GM12873 (cell line): ENCODE measurements at regions not wholly inside any gene's neighbourhood (a gene's known extent, or its start where the extent isn't known, plus 50 kb on each side); places are given as distances from the start of the nearest gene placed in this dataset.

Experiments used
- TF ChIP-seq, protein P1 (sequence below): IDR thresholded peaks from 2 replicates; pipeline ENCODE4 v1.5.1; 2012; ENCODE audit warnings: low read depth, mild to moderate bottlenecking, moderate library complexity, low read length, control low read depth; ENCODE audit not compliant: insufficient read depth; ENCODE audit errors: missing control alignments

DNA sequence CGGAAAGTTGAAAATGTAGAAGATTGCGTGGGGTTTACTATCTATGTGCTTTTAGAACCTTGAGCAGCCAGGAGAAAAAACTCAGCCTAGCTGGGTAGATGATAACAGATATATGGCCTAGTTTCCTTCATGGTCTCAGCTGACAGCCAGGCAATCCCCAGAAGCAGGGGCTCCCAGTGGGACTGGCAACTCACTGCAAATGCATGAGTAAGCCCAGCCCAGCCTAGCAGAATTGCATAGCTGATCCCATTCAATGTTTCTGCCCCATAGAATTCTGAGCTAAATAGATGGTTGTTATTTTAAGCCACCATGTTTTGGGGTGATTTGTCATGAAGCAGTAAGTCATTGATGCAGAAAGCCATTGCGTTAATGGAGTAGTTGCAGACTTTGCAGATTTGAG lies 108.5 kb downstream of the ERCC5 start:
- TF ChIP-seq, protein P1, sequence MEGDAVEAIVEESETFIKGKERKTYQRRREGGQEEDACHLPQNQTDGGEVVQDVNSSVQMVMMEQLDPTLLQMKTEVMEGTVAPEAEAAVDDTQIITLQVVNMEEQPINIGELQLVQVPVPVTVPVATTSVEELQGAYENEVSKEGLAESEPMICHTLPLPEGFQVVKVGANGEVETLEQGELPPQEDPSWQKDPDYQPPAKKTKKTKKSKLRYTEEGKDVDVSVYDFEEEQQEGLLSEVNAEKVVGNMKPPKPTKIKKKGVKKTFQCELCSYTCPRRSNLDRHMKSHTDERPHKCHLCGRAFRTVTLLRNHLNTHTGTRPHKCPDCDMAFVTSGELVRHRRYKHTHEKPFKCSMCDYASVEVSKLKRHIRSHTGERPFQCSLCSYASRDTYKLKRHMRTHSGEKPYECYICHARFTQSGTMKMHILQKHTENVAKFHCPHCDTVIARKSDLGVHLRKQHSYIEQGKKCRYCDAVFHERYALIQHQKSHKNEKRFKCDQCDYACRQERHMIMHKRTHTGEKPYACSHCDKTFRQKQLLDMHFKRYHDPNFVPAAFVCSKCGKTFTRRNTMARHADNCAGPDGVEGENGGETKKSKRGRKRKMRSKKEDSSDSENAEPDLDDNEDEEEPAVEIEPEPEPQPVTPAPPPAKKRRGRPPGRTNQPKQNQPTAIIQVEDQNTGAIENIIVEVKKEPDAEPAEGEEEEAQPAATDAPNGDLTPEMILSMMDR: no peak

DNA sequence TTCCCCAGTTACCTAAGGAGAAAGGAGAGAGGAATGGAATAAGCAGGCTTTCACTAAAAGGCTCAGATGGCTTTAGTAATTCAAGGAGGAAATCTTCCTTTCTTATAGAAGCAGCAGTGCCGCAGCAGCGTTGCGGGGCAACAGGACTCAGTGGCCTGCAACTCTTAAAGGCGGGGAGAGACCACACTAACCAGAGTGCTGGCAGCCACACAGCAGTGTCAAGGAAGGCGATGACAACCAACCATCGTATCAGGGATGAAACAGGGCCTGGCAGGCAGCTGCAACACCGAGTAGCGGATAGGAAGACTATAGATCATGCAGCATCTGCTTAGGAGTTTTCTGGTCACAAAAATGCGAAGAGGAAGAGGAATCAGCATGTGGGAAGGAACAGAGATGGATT lies 106.0 kb downstream of the ERCC5 start:
- TF ChIP-seq, protein P1: no peak

DNA sequence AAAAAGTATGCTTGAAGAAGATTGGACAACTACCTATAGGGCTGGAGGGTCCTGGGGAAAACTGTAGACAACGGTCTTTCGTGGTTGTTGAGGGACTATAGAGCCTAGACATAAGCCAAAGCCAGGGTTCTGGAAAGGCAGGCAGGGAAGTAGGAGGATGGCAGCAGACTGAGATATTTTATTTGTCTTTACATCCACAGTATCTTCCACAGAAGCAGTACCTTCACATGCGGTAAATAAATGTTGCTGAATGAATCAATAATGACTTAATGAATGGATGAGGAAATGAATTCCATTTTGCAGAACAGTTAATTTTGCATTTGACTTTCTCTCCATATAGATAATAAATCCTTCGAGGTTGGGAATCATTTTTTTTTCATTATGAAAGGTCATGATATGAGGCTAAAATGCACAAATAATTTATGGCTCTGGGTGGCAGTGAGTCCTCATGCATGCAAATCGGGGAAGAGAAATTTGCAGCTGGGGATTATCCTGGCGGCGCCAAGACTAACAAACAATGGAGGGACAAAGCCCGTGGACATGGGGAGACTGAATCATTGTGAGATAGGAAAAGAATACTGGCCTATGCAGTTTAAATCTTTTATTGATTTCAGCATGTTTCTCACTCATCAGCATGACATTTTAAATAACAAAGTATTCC lies 102.0 kb downstream of the ERCC5 start:
- TF ChIP-seq, protein P1: no peak

DNA sequence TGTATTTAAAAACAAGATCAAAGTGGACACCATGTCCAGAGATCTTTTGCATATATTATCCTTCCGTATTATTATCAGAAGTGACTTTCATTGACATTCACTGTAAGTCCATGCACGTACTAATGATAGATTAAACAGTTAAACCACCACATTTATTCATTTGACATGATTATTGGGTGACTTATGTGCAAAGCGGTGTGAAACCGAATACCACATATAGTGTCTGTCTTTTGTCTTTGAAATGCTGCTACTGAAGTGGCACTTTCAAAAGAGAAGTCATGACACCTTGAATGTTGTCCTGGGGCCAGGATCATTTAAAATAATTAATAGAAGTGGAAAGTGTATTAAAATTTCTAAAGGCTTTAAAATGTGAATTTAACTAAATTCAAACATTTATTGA lies 100.1 kb downstream of the ERCC5 start:
- TF ChIP-seq, protein P1: no peak

DNA sequence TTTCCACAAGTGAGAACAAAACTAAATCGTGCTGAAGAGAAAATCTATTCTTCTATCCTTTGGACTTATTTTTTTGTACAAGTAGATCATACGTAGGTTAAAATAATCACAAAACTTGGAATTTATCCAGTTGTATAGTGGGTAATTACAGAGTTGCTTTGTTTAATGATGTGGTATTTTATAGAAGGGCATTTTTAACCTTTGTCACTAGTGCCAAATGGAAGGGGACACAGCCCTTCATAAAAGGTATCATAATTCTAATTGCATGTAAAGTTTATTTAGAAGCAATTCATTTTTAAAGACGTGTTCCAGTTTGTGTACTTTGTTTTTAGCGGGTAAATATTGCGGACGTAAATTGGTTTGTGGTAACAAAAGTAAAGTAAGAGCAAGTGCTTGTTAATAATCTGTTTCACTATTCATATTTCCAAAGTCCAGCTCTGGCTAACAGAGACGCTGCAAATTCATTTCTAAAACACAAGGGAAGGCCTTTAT lies 99.5 kb downstream of the ERCC5 start:
- TF ChIP-seq, protein P1: no peak

DNA sequence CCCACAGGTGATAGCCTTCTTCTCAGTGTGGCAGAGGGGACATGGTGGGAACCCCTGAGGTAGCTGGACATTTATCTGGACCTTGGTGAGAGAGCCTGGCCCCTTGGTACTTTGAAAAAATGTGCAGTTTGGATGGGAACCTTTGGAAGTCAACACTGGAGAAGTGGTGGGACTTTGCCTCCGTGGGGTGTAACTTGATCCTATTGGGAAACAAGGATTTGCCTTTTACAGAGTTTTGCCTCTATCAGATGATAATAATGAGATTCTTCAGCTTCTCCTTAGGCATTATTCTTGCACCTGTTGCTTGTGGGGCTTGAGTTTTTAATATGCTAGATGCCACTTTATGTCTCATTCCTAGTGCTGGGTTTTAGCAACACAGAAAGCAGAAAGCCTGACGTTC lies 99.0 kb downstream of the ERCC5 start:
- TF ChIP-seq, protein P1: no peak

DNA sequence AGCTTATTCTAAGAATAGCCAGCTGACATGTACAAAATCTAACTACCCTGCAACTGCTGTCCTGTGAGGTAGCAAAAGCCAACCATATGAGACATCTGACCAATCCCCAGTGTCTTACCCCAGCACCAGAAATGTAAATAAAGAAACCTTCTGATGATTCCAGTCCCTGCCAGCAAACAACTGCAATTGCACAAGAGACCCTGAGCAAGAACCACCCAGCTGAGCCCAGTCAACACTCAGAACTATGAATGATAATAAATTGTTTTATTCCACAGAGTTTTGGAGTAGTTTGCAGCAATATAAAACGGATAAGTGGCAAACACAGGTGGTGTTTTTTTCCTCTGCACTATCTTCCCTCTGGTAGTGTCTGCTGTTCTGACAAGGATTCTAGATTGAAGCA lies 94.9 kb downstream of the ERCC5 start:
- TF ChIP-seq, protein P1: no peak
